PC-9 (cell line): ENCODE measurements at regions not wholly inside any gene's neighbourhood (a gene's known extent, or its start where the extent isn't known, plus 50 kb on each side); places are given as distances from the start of the nearest gene placed in this dataset.

Source experiments
- EZH2 ChIP-seq: fragments of 200-600 bp; sonication (generic); IDR thresholded peaks from 2 replicates; pipeline ENCODE4 v1.8.0; 2017; ENCODE audit warnings: antibody characterized with exemption, low read depth
- TF ChIP-seq, protein P1 (sequence below): fragments of 200-600 bp; sonication (generic); conservative IDR thresholded peaks from 2 replicates; pipeline ENCODE4 v1.6.1; 2017; ENCODE audit warnings: mixed run types, antibody characterized with exemption, mild to moderate bottlenecking, moderate library complexity

DNA sequence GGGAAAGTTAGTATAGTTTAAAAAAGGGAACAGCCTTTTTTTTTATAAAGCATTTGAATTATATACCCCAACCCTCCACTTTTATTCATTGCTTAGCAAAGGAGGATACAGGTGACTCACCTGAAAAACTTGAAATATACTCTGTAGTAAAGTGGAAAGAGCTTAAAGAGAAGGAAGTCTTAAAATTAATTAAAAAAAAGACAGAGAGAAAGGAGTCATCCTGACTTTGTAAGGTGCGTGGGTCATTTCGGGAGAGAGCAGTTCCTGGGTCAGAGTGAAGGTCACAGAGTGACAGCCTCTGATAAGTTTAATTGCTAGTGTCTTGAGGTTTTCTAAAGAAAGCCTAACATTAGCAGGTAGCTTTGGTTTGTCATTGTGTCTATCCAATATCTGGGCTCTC is 310.3 kb downstream of the KLF5 start:
- TF ChIP-seq, protein P1, sequence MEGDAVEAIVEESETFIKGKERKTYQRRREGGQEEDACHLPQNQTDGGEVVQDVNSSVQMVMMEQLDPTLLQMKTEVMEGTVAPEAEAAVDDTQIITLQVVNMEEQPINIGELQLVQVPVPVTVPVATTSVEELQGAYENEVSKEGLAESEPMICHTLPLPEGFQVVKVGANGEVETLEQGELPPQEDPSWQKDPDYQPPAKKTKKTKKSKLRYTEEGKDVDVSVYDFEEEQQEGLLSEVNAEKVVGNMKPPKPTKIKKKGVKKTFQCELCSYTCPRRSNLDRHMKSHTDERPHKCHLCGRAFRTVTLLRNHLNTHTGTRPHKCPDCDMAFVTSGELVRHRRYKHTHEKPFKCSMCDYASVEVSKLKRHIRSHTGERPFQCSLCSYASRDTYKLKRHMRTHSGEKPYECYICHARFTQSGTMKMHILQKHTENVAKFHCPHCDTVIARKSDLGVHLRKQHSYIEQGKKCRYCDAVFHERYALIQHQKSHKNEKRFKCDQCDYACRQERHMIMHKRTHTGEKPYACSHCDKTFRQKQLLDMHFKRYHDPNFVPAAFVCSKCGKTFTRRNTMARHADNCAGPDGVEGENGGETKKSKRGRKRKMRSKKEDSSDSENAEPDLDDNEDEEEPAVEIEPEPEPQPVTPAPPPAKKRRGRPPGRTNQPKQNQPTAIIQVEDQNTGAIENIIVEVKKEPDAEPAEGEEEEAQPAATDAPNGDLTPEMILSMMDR, result no peak
- no peak for TF ChIP-seq EZH2
